ENCODE measurements at regions not wholly inside any gene's neighbourhood (a gene's known extent, or its start where the extent isn't known, plus 50 kb on each side); places are given as distances from the start of the nearest gene placed in this dataset.
A peak's percentile ranks its signal among the peaks of the same experiment; 100 is the strongest.

GRCh38 chr16:64892835-64893785 is 228.8 kb downstream of the CDH11 start:
- DNase-seq = no peak

- no peak for DNase-seq
Observed at GRCh38 chr16:64889446-64889845, 232.4 kb downstream of the CDH11 start.

GRCh38 chr16:64887651-64888050 is 234.2 kb downstream of the CDH11 start:
- DNase-seq = no peak

GRCh38 chr16:64882078-64882784 is 239.6 kb downstream of the CDH11 start:
- no peak for DNase-seq

GRCh38 chr16:64880994-64881393 is 240.9 kb downstream of the CDH11 start:
- DNase-seq = no peak

GRCh38 chr16:64880006-64880405 is 241.9 kb downstream of the CDH11 start:
- no peak for DNase-seq

GRCh38 chr16:64878940-64879339 is 242.9 kb downstream of the CDH11 start:
- peak; percentile 42 for DNase-seq

GRCh38 chr16:64872101-64872500 is 249.8 kb downstream of the CDH11 start:
- DNase-seq = no peak

- peak; percentile 38 for DNase-seq
Observed at GRCh38 chr16:64870859-64871258, 251.0 kb downstream of the CDH11 start.

GRCh38 chr16:64869781-64870180 is 252.1 kb downstream of the CDH11 start:
- no peak for DNase-seq

GRCh38 chr16:64866021-64866420 is 255.8 kb downstream of the CDH11 start:
- DNase-seq = no peak

- DNase-seq = peak; percentile 96
Observed at GRCh38 chr16:64865069-64865696, 256.7 kb downstream of the CDH11 start.

GRCh38 chr16:64864232-64864809 is 257.5 kb downstream of the CDH11 start:
- peak; percentile 95 for DNase-seq

- no peak for DNase-seq
Observed at GRCh38 chr16:64858076-64858475, 263.8 kb downstream of the CDH11 start.

GRCh38 chr16:64857411-64857810 is 264.5 kb downstream of the CDH11 start:
- no peak for DNase-seq

- no peak for DNase-seq
Observed at GRCh38 chr16:64853551-64853950, 268.3 kb downstream of the CDH11 start.

GRCh38 chr16:64846966-64847365 is 274.9 kb downstream of the CDH11 start:
- DNase-seq = no peak

- DNase-seq = no peak
Observed at GRCh38 chr16:64845071-64845470, 276.8 kb downstream of the CDH11 start.

- DNase-seq = no peak
Observed at GRCh38 chr16:64841482-64841881, 280.4 kb downstream of the CDH11 start.

- DNase-seq = no peak
Observed at GRCh38 chr16:64841071-64841470, 280.8 kb downstream of the CDH11 start.

- no peak for DNase-seq
Observed at GRCh38 chr16:64830653-64831052, 291.2 kb downstream of the CDH11 start.

- DNase-seq = no peak
Observed at GRCh38 chr16:64829678-64830077, 292.2 kb downstream of the CDH11 start.

GRCh38 chr16:64826374-64826773 is 295.5 kb downstream of the CDH11 start:
- no peak for DNase-seq

Measured in tongue (tissue), 1 donor.